ENCODE measurements at regions not wholly inside any gene's neighbourhood (a gene's known extent, or its start where the extent isn't known, plus 50 kb on each side); places are given as distances from the start of the nearest gene placed in this dataset.

GRCh38 chr3:124131158-124131557 lies 139.2 kb upstream of the ROPN1 start:
- no peak overlapping the region for H3K4me3 ChIP-seq (ENCODE audit: low read depth in 1 of 2, low read length in 2 of 2)
- no peaks in the 10 kb centered on the region for H3K27me3 ChIP-seq (ENCODE audit: control insufficient read depth in 1 of 2, insufficient read depth in 2 of 2, low read length in 2 of 2)

DNA sequence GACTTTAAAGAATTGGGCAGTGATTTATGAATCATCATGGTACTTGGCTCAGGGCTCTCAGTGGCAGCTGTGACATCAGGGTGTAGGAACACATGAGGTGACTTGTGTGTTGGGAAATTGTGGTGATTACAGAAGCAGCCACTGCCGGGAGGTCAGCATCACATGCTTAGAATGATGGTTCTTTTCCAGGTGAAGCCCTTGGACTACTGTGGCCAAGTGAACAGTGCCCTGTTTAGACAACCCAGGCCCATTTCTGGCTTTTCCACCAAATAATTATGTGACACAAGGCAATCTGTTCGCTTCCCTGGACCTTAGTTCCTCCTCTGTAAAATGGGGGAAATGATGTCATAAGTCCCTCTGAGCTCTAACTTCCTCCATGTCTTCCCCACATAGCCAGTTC lies 139.7 kb upstream of the ROPN1 start:
- WGBS, 2 donors: 64 to 76% methylated on average over 2 of the region's 2 CpGs
- no peaks in the 10 kb centered on the region for H3K4me1 ChIP-seq (ENCODE audit: control insufficient read depth in 2 of 2, insufficient read depth in 2 of 2, low read length in 1 of 2)
- H3K27ac ChIP-seq (ENCODE audit: low read depth in 2 of 2, low read length in 1 of 2): no peak overlapping the region
- no peak overlapping the region for H3K4me3 ChIP-seq (ENCODE audit: low read depth in 1 of 2, low read length in 2 of 2)
- H3K9me3 ChIP-seq (ENCODE audit: control insufficient read depth in 2 of 2, insufficient read depth in 1 of 2, low read depth in 1 of 2, low read length in 1 of 2): no peaks in the 10 kb centered on the region
- H3K27me3 ChIP-seq (ENCODE audit: control insufficient read depth in 1 of 2, insufficient read depth in 2 of 2, low read length in 2 of 2): no peaks in the 10 kb centered on the region
- H3K36me3 ChIP-seq (ENCODE audit: control insufficient read depth in 2 of 2, insufficient read depth in 2 of 2, low read length in 1 of 2): no peaks in the 10 kb centered on the region

More at GRCh38 chr3:124131158-124131557, 139.2 kb upstream of the ROPN1 start:
- Histone ChIP-seq H3K4me1 (ENCODE audit: control insufficient read depth in 2 of 2, insufficient read depth in 2 of 2, low read length in 1 of 2) (no peaks in the 10 kb centered on the region), H3K9me3 (ENCODE audit: control insufficient read depth in 2 of 2, insufficient read depth in 1 of 2, low read depth in 1 of 2, low read length in 1 of 2) (no peaks in the 10 kb centered on the region), H3K36me3 (ENCODE audit: control insufficient read depth in 2 of 2, insufficient read depth in 2 of 2, low read length in 1 of 2) (no peaks in the 10 kb centered on the region), H3K27ac (ENCODE audit: low read depth in 2 of 2, low read length in 1 of 2) (no peak overlapping the region)

- Histone ChIP-seq H3K4me3 (ENCODE audit: low read depth in 1 of 2, low read length in 2 of 2) (no peak overlapping the region), H3K9me3 (ENCODE audit: control insufficient read depth in 2 of 2, insufficient read depth in 1 of 2, low read depth in 1 of 2, low read length in 1 of 2) (no peaks in the 10 kb centered on the region), H3K4me1 (ENCODE audit: control insufficient read depth in 2 of 2, insufficient read depth in 2 of 2, low read length in 1 of 2) (no peaks in the 10 kb centered on the region), H3K27ac (ENCODE audit: low read depth in 2 of 2, low read length in 1 of 2) (no peak overlapping the region), H3K36me3 (ENCODE audit: control insufficient read depth in 2 of 2, insufficient read depth in 2 of 2, low read length in 1 of 2) (no peaks in the 10 kb centered on the region), H3K27me3 (ENCODE audit: control insufficient read depth in 1 of 2, insufficient read depth in 2 of 2, low read length in 2 of 2) (no peaks in the 10 kb centered on the region)
- WGBS, 2 donors: 39 to 56% methylated on average over 2 of the region's 2 CpGs
Measured at GRCh38 chr3:124132813-124133212, 140.9 kb upstream of the ROPN1 start.

- H3K27me3 ChIP-seq (ENCODE audit: control insufficient read depth in 1 of 2, insufficient read depth in 2 of 2, low read length in 2 of 2): no peaks in the 10 kb centered on the region
- H3K4me3 ChIP-seq (ENCODE audit: low read depth in 1 of 2, low read length in 2 of 2): no peak overlapping the region
- no peak overlapping the region for H3K27ac ChIP-seq (ENCODE audit: low read depth in 2 of 2, low read length in 1 of 2)
- H3K4me1 ChIP-seq (ENCODE audit: control insufficient read depth in 2 of 2, insufficient read depth in 2 of 2, low read length in 1 of 2): no peaks in the 10 kb centered on the region
- no peaks in the 10 kb centered on the region for H3K9me3 ChIP-seq (ENCODE audit: control insufficient read depth in 2 of 2, insufficient read depth in 1 of 2, low read depth in 1 of 2, low read length in 1 of 2)
- H3K36me3 ChIP-seq (ENCODE audit: control insufficient read depth in 2 of 2, insufficient read depth in 2 of 2, low read length in 1 of 2): no peaks in the 10 kb centered on the region
- WGBS, 2 donors: 84% methylated on average over 6 of the region's 6 CpGs
Measured at GRCh38 chr3:124133366-124133940, 141.5 kb upstream of the ROPN1 start.

- no peaks in the 10 kb centered on the region for H3K9me3 ChIP-seq (ENCODE audit: control insufficient read depth in 2 of 2, insufficient read depth in 1 of 2, low read depth in 1 of 2, low read length in 1 of 2)
Measured at GRCh38 chr3:124137216-124137615, 145.3 kb upstream of the ROPN1 start.

DNA sequence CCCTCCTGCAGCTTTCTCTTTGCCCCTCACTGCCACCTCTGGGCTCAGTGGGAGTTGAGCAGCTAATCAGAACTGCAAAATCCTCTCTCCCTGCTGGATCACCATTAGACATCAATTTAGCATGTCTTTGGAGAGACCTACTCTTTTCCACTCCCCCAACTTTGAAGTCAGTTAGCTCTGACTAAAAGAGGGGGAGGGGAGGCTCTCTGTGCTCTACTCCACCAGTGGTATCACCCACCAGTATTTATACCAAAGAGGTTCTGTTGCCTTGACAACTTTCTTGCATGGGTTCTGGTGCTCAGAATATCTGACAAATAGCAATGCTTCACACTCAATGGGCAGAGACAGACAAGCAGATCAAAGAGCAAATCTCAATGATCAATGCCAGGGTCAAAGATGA lies 146.2 kb upstream of the ROPN1 start:
- Histone ChIP-seq H3K27ac (ENCODE audit: low read depth in 2 of 2, low read length in 1 of 2) (no peak overlapping the region), H3K27me3 (ENCODE audit: control insufficient read depth in 1 of 2, insufficient read depth in 2 of 2, low read length in 2 of 2) (no peaks in the 10 kb centered on the region), H3K36me3 (ENCODE audit: control insufficient read depth in 2 of 2, insufficient read depth in 2 of 2, low read length in 1 of 2) (no peaks in the 10 kb centered on the region), H3K9me3 (ENCODE audit: control insufficient read depth in 2 of 2, insufficient read depth in 1 of 2, low read depth in 1 of 2, low read length in 1 of 2) (no peaks in the 10 kb centered on the region), H3K4me3 (ENCODE audit: low read depth in 1 of 2, low read length in 2 of 2) (no peak overlapping the region), H3K4me1 (ENCODE audit: control insufficient read depth in 2 of 2, insufficient read depth in 2 of 2, low read length in 1 of 2) (no peaks in the 10 kb centered on the region)

More at GRCh38 chr3:124137216-124137615, 145.3 kb upstream of the ROPN1 start:
- Histone ChIP-seq H3K4me1 (ENCODE audit: control insufficient read depth in 2 of 2, insufficient read depth in 2 of 2, low read length in 1 of 2) (no peaks in the 10 kb centered on the region), H3K4me3 (ENCODE audit: low read depth in 1 of 2, low read length in 2 of 2) (no peak overlapping the region), H3K27ac (ENCODE audit: low read depth in 2 of 2, low read length in 1 of 2) (no peak overlapping the region), H3K27me3 (ENCODE audit: control insufficient read depth in 1 of 2, insufficient read depth in 2 of 2, low read length in 2 of 2) (no peaks in the 10 kb centered on the region), H3K36me3 (ENCODE audit: control insufficient read depth in 2 of 2, insufficient read depth in 2 of 2, low read length in 1 of 2) (no peaks in the 10 kb centered on the region)

DNA sequence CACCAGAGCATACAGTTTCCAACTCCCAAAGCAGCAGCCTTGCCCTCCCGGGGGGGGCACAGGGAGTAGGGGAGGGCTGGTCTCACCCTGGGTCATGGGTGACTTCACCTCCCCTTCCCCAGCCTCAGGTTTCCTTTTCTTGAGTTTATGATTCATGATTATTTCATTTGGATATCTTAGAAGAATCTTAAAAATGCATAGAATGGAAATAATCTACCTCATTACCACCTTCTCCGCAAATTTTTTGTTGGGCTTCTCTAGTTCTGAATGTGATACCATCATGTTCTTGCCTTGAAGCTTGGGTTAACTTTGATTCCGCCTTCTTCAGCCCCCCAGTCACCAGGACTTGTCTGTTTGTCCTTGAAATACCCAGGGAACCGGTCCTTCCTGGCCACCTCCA lies 148.8 kb upstream of the ROPN1 start:
- Histone ChIP-seq H3K36me3 (ENCODE audit: control insufficient read depth in 2 of 2, insufficient read depth in 2 of 2, low read length in 1 of 2) (no peaks in the 10 kb centered on the region), H3K4me3 (ENCODE audit: low read depth in 1 of 2, low read length in 2 of 2) (no peak overlapping the region), H3K4me1 (ENCODE audit: control insufficient read depth in 2 of 2, insufficient read depth in 2 of 2, low read length in 1 of 2) (no peaks in the 10 kb centered on the region), H3K27ac (ENCODE audit: low read depth in 2 of 2, low read length in 1 of 2) (no peak overlapping the region), H3K27me3 (ENCODE audit: control insufficient read depth in 1 of 2, insufficient read depth in 2 of 2, low read length in 2 of 2) (no peaks in the 10 kb centered on the region), H3K9me3 (ENCODE audit: control insufficient read depth in 2 of 2, insufficient read depth in 1 of 2, low read depth in 1 of 2, low read length in 1 of 2) (no peaks in the 10 kb centered on the region)
- WGBS, 2 donors: 74 to 80% methylated on average over 4 of the region's 4 CpGs

- Histone ChIP-seq H3K27me3 (ENCODE audit: control insufficient read depth in 1 of 2, insufficient read depth in 2 of 2, low read length in 2 of 2) (no peaks in the 10 kb centered on the region), H3K4me3 (ENCODE audit: low read depth in 1 of 2, low read length in 2 of 2) (no peak overlapping the region), H3K9me3 (ENCODE audit: control insufficient read depth in 2 of 2, insufficient read depth in 1 of 2, low read depth in 1 of 2, low read length in 1 of 2) (no peaks in the 10 kb centered on the region), H3K36me3 (ENCODE audit: control insufficient read depth in 2 of 2, insufficient read depth in 2 of 2, low read length in 1 of 2) (no peaks in the 10 kb centered on the region), H3K4me1 (ENCODE audit: control insufficient read depth in 2 of 2, insufficient read depth in 2 of 2, low read length in 1 of 2) (no peaks in the 10 kb centered on the region), H3K27ac (ENCODE audit: low read depth in 2 of 2, low read length in 1 of 2) (no peak overlapping the region)
- WGBS, 2 donors: 50 to 66% methylated on average over 5 of the region's 5 CpGs
Measured at GRCh38 chr3:124142389-124142970, 150.6 kb upstream of the ROPN1 start.

GRCh38 chr3:124143047-124143446 lies 151.1 kb upstream of the ROPN1 start:
- 82 to 100% methylated on average over 1 of the region's 1 CpG for WGBS, 2 donors
- Histone ChIP-seq H3K27ac (ENCODE audit: low read depth in 2 of 2, low read length in 1 of 2) (no peak overlapping the region), H3K36me3 (ENCODE audit: control insufficient read depth in 2 of 2, insufficient read depth in 2 of 2, low read length in 1 of 2) (no peaks in the 10 kb centered on the region), H3K27me3 (ENCODE audit: control insufficient read depth in 1 of 2, insufficient read depth in 2 of 2, low read length in 2 of 2) (no peaks in the 10 kb centered on the region), H3K4me1 (ENCODE audit: control insufficient read depth in 2 of 2, insufficient read depth in 2 of 2, low read length in 1 of 2) (no peaks in the 10 kb centered on the region), H3K9me3 (ENCODE audit: control insufficient read depth in 2 of 2, insufficient read depth in 1 of 2, low read depth in 1 of 2, low read length in 1 of 2) (no peaks in the 10 kb centered on the region), H3K4me3 (ENCODE audit: low read depth in 1 of 2, low read length in 2 of 2) (no peak overlapping the region)

DNA sequence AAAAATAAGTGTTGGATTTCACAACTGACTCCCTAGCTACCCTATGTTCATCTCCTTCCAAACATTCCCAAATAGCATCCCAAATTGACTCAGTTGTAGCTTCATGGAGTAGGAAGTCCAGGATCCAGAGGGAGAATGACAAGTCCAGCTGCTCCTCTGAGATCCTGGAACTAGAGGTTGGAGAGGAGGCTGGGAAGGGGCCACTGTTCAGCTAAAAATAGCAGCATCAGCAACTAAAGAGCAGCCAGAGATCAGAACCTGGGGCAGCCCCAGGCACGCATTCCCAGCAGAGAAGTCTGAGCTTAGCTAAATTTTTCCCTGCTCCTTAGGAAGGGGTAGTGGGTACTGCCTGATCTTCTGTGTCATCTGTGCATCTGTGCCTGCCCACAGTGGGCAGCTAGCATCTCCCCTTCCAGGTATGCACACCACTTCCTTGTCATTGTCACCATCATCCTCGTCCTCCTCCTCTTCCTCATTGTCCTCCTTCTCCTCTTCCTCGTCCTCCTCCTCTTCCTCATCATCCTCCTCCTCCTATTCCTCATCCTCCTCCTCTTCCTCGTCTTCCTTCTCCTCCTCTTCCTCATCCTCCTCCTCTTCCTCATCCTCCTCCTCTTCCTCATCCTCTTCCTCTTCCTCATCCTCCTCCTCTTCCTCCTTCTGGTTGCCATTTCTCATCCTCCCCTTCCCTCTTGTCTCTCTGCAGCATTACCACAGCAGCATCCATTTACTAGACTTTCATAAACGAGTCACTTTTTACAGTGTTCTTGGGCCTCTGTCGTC lies 152.3 kb upstream of the ROPN1 start:
- Histone ChIP-seq H3K4me3 (ENCODE audit: low read depth in 1 of 2, low read length in 2 of 2) (no peak overlapping the region), H3K9me3 (ENCODE audit: control insufficient read depth in 2 of 2, insufficient read depth in 1 of 2, low read depth in 1 of 2, low read length in 1 of 2) (no peaks in the 10 kb centered on the region), H3K36me3 (ENCODE audit: control insufficient read depth in 2 of 2, insufficient read depth in 2 of 2, low read length in 1 of 2) (no peaks in the 10 kb centered on the region), H3K4me1 (ENCODE audit: control insufficient read depth in 2 of 2, insufficient read depth in 2 of 2, low read length in 1 of 2) (no peaks in the 10 kb centered on the region), H3K27ac (ENCODE audit: low read depth in 2 of 2, low read length in 1 of 2) (no peak overlapping the region), H3K27me3 (ENCODE audit: control insufficient read depth in 1 of 2, insufficient read depth in 2 of 2, low read length in 2 of 2) (no peaks in the 10 kb centered on the region)
- WGBS, 2 donors: 76 to 77% methylated on average over 6 of the region's 6 CpGs
